GM23338 (cell line): ENCODE measurements at regions not wholly inside any gene's neighbourhood (a gene's known extent, or its start where the extent isn't known, plus 50 kb on each side); places are given as distances from the start of the nearest gene placed in this dataset.

Experiments
- ATAC-seq: fragments of 200-7000 bp; cut with Tn5 transposase; 3 replicates; pipeline ENCODE4 v1.9.1; 2020
- DNase-seq: peaks from one replicate; pipeline ENCODE4 v3.0.0-alpha.2; 2015; ENCODE audit warnings: low spot score
- H2AFZ ChIP-seq: fragments of 200-600 bp; sonication (generic); 2 replicates; pipeline ENCODE4 v1.8.0; 2016; ENCODE audit warnings: antibody characterized with exemption, mild to moderate bottlenecking, moderate library complexity
- H3F3A ChIP-seq: fragments of 200-600 bp; sonication (generic); replicated peaks from 2 replicates; pipeline ENCODE4 v1.8.0; 2017; ENCODE audit warnings: antibody characterized with exemption, mixed run types, low read depth
- H3K27ac ChIP-seq: fragments of 200-600 bp; sonication (generic); 2 replicates; pipeline ENCODE4 v1.6.1; 2016; ENCODE audit warnings: low read depth
- H3K27me3 ChIP-seq: fragments of 200-600 bp; sonication (generic); 2 replicates; pipeline ENCODE4 v1.8.0; 2016; ENCODE audit warnings: mild to moderate bottlenecking, mixed run types, moderate library complexity; ENCODE audit not compliant: insufficient read depth
- H3K36me3 ChIP-seq: fragments of 200-600 bp; sonication (generic); 2 replicates; pipeline ENCODE4 v1.8.0; 2016; ENCODE audit warnings: mild to moderate bottlenecking; ENCODE audit not compliant: insufficient read depth
- H3K4me1 ChIP-seq: fragments of 200-600 bp; sonication (generic); 2 replicates; pipeline ENCODE4 v1.8.0; 2016; ENCODE audit warnings: mild to moderate bottlenecking, moderate library complexity; ENCODE audit not compliant: insufficient read depth
- H3K4me2 ChIP-seq: fragments of 200-600 bp; sonication (generic); 2 replicates; pipeline ENCODE4 v1.7.1; 2017; ENCODE audit warnings: mixed run types
- H3K4me3 ChIP-seq: fragments of 200-600 bp; sonication (generic); 2 replicates; pipeline ENCODE4 v1.6.1; 2016; ENCODE audit warnings: mixed run types
- H3K79me2 ChIP-seq: fragments of 200-600 bp; sonication (generic); replicated peaks from 2 replicates; pipeline ENCODE4 v1.8.0; 2017; ENCODE audit warnings: mild to moderate bottlenecking; ENCODE audit not compliant: insufficient read depth
- H3K9me2 ChIP-seq: fragments of 200-600 bp; sonication (generic); 2 replicates; pipeline ENCODE4 v1.8.0; 2017; ENCODE audit not compliant: insufficient read depth
- H4K20me1 ChIP-seq: fragments of 200-600 bp; sonication (generic); replicated peaks from 2 replicates; pipeline ENCODE4 v1.8.0; 2017; ENCODE audit warnings: mild to moderate bottlenecking; ENCODE audit not compliant: insufficient read depth
- H3K27ac Mint-ChIP-seq: 2 replicates; pipeline ENCODE4 v1.8.0; 2020; ENCODE audit warnings: inconsistent platforms, mild to moderate bottlenecking, moderate library complexity, mixed read lengths
- H3K27me3 Mint-ChIP-seq: 3 replicates; pipeline ENCODE4 v1.8.0; 2022; ENCODE audit warnings: low read depth, mild to moderate bottlenecking, moderate library complexity, mixed read lengths, inconsistent platforms; ENCODE audit not compliant: insufficient read depth, poor library complexity
- H3K36me3 Mint-ChIP-seq: 3 replicates; pipeline ENCODE4 v1.8.0; 2021; ENCODE audit warnings: low read depth, mild to moderate bottlenecking, inconsistent platforms, moderate library complexity, mixed read lengths
- H3K4me1 Mint-ChIP-seq: 3 replicates; pipeline ENCODE4 v1.8.0; 2020; ENCODE audit warnings: mild to moderate bottlenecking, inconsistent platforms, mixed read lengths
- H3K4me3 Mint-ChIP-seq: 3 replicates; pipeline ENCODE4 v1.8.0; 2021; ENCODE audit warnings: moderate library complexity, mild to moderate bottlenecking, inconsistent platforms, mixed read lengths
- H3K9me3 Mint-ChIP-seq: 3 replicates; pipeline ENCODE4 v1.8.0; 2020; ENCODE audit warnings: moderate library complexity, mild to moderate bottlenecking, inconsistent platforms, mixed read lengths
- CREB1 ChIP-seq: fragments of 250-450 bp; sonication (Bioruptor Pico); IDR thresholded peaks from 2 replicates; pipeline ENCODE4 v1.5.0; 2020; ENCODE audit warnings: low read depth, mild to moderate bottlenecking, moderate library complexity
- EZH2 ChIP-seq: fragments of 200-600 bp; sonication (generic); IDR thresholded peaks from one replicate; pipeline ENCODE4 v1.8.0; 2017; ENCODE audit warnings: antibody characterized with exemption, mild to moderate bottlenecking, low read depth; ENCODE audit not compliant: unreplicated experiment
- EZH2phosphoT487 ChIP-seq: fragments of 200-600 bp; sonication (generic); IDR thresholded peaks from one replicate; pipeline ENCODE4 v1.8.1; 2018; ENCODE audit warnings: antibody characterized with exemption; ENCODE audit not compliant: unreplicated experiment
- NANOG ChIP-seq: IDR thresholded peaks from 2 replicates; pipeline ENCODE4 v1.6.1; 2016; ENCODE audit warnings: antibody characterized with exemption, borderline replicate concordance
- POLR2AphosphoS5 ChIP-seq: IDR thresholded peaks from 2 replicates; pipeline ENCODE4 v1.6.1; 2016; ENCODE audit warnings: antibody characterized with exemption, low read depth
- ZNF114 ChIP-seq: fragments of 250-450 bp; sonication (Bioruptor Pico); IDR thresholded peaks from 2 replicates; pipeline ENCODE4 v1.5.0; 2020; ENCODE audit warnings: mild to moderate bottlenecking, moderate library complexity
- ZNF331 ChIP-seq: fragments of 250-450 bp; sonication (Bioruptor Pico); IDR thresholded peaks from 2 replicates; pipeline ENCODE4 v1.5.0; 2020; ENCODE audit warnings: low read depth, mild to moderate bottlenecking, moderate library complexity
- TF ChIP-seq, protein P1 (sequence below): IDR thresholded peaks from 2 replicates; pipeline ENCODE4 v1.6.1; 2016; ENCODE audit warnings: antibody characterized with exemption
- TF ChIP-seq, protein P2 (sequence below): IDR thresholded peaks from one replicate; pipeline ENCODE4 v1.6.1; 2018; ENCODE audit warnings: antibody characterized with exemption; ENCODE audit not compliant: unreplicated experiment
- TF ChIP-seq, protein P3 (sequence below): fragments of 250-450 bp; sonication (Bioruptor Pico); IDR thresholded peaks from 2 replicates; pipeline ENCODE4 v1.5.0; 2020; ENCODE audit warnings: mild to moderate bottlenecking, moderate library complexity

DNA sequence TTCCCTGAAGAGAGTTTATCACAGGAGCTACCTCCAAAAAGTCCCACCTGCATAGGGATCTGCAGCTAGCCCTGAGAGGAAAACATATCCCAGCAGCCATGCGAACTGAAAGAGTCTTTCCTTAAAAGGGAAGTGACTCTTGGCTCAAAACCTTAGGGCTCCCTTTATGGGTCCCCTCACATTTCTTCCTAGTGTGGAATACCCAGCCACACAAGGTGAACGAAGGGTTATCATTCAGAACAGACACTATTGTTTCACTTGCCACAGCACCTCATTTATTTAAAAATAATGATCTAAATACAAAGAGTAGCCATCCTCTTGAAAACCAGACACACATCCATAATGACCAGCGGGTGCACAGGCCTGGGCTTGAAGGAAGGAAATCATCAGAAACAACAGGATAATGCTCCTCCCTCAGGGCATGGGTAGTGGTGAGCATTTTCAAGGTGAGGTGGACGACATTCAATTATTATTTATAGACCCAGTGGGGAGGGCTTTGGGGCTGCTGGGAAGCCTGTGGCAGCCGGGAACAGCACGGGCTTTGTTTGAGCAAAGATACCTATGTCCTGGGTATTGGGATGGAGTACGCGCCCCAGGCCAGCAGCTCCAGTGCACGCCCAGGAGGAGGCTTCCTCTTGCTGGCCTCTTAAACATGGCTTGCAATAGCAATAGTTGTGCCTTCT, 119.0 kb upstream of the ITGA6 start (continued):
- TF ChIP-seq, protein P1, sequence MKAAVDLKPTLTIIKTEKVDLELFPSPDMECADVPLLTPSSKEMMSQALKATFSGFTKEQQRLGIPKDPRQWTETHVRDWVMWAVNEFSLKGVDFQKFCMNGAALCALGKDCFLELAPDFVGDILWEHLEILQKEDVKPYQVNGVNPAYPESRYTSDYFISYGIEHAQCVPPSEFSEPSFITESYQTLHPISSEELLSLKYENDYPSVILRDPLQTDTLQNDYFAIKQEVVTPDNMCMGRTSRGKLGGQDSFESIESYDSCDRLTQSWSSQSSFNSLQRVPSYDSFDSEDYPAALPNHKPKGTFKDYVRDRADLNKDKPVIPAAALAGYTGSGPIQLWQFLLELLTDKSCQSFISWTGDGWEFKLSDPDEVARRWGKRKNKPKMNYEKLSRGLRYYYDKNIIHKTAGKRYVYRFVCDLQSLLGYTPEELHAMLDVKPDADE = no peak
- TF ChIP-seq ZNF114 (CRISPR knock-in tag) (no peak), NANOG (no peak), EZH2 (no peak), CREB1 (CRISPR knock-in tag) (no peak)
- TF ChIP-seq, protein P2, sequence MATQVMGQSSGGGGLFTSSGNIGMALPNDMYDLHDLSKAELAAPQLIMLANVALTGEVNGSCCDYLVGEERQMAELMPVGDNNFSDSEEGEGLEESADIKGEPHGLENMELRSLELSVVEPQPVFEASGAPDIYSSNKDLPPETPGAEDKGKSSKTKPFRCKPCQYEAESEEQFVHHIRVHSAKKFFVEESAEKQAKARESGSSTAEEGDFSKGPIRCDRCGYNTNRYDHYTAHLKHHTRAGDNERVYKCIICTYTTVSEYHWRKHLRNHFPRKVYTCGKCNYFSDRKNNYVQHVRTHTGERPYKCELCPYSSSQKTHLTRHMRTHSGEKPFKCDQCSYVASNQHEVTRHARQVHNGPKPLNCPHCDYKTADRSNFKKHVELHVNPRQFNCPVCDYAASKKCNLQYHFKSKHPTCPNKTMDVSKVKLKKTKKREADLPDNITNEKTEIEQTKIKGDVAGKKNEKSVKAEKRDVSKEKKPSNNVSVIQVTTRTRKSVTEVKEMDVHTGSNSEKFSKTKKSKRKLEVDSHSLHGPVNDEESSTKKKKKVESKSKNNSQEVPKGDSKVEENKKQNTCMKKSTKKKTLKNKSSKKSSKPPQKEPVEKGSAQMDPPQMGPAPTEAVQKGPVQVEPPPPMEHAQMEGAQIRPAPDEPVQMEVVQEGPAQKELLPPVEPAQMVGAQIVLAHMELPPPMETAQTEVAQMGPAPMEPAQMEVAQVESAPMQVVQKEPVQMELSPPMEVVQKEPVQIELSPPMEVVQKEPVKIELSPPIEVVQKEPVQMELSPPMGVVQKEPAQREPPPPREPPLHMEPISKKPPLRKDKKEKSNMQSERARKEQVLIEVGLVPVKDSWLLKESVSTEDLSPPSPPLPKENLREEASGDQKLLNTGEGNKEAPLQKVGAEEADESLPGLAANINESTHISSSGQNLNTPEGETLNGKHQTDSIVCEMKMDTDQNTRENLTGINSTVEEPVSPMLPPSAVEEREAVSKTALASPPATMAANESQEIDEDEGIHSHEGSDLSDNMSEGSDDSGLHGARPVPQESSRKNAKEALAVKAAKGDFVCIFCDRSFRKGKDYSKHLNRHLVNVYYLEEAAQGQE = no peak

DNA sequence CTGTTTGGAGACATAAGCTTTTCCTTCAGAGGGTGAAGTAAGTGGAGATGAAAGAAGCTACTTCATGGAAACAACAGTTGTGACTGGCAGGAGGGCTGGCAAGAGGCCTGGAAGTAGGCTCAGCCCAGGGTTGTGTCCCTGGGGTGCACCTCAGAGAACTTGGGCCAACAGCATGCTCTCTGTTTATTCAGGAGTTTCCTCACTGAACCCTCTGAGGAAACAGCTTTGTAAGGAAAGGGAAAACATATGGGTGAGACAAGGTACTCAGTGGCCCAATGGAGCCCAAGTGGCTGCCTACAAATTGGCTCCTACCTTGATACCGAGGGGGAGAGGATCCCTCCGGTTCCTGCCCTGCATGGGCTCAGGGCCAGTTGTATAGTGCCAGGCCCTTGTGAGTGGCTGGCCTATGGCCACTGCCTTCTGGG, 115.5 kb upstream of the ITGA6 start:
- Histone ChIP-seq H3K79me2 (no peaks in the 10 kb centered on the region), H3K4me3 (no peak overlapping the region), H4K20me1 (no peaks in the 10 kb centered on the region), H3K36me3 (no peaks in the 10 kb centered on the region), H3K27ac (no peak overlapping the region), H3F3A (no peaks in the 10 kb centered on the region), H3K4me2 (no peak overlapping the region), H3K27me3 (no peaks in the 10 kb centered on the region), H3K9me2 (peaks cover 9% of the 10 kb centered on the region; the same call in 1 of the 2 replicates), H3K4me1 (no peaks in the 10 kb centered on the region), H2AFZ (no peak overlapping the region)
- Mint-ChIP-seq H3K27ac (no peak overlapping the region), H3K27me3 (peaks cover 5% of the 10 kb centered on the region), H3K4me3 (no peak overlapping the region), H3K9me3 (peaks cover 5% of the 10 kb centered on the region; the same call in 2 of the 3 replicates), H3K36me3 (peaks cover 4% of the 10 kb centered on the region; the same call in 1 of the 3 replicates), H3K4me1 (no peaks in the 10 kb centered on the region; the same call in 2 of the 3 replicates)
- no peak for DNase-seq
- ATAC-seq = no peak
- TF ChIP-seq, protein P3, sequence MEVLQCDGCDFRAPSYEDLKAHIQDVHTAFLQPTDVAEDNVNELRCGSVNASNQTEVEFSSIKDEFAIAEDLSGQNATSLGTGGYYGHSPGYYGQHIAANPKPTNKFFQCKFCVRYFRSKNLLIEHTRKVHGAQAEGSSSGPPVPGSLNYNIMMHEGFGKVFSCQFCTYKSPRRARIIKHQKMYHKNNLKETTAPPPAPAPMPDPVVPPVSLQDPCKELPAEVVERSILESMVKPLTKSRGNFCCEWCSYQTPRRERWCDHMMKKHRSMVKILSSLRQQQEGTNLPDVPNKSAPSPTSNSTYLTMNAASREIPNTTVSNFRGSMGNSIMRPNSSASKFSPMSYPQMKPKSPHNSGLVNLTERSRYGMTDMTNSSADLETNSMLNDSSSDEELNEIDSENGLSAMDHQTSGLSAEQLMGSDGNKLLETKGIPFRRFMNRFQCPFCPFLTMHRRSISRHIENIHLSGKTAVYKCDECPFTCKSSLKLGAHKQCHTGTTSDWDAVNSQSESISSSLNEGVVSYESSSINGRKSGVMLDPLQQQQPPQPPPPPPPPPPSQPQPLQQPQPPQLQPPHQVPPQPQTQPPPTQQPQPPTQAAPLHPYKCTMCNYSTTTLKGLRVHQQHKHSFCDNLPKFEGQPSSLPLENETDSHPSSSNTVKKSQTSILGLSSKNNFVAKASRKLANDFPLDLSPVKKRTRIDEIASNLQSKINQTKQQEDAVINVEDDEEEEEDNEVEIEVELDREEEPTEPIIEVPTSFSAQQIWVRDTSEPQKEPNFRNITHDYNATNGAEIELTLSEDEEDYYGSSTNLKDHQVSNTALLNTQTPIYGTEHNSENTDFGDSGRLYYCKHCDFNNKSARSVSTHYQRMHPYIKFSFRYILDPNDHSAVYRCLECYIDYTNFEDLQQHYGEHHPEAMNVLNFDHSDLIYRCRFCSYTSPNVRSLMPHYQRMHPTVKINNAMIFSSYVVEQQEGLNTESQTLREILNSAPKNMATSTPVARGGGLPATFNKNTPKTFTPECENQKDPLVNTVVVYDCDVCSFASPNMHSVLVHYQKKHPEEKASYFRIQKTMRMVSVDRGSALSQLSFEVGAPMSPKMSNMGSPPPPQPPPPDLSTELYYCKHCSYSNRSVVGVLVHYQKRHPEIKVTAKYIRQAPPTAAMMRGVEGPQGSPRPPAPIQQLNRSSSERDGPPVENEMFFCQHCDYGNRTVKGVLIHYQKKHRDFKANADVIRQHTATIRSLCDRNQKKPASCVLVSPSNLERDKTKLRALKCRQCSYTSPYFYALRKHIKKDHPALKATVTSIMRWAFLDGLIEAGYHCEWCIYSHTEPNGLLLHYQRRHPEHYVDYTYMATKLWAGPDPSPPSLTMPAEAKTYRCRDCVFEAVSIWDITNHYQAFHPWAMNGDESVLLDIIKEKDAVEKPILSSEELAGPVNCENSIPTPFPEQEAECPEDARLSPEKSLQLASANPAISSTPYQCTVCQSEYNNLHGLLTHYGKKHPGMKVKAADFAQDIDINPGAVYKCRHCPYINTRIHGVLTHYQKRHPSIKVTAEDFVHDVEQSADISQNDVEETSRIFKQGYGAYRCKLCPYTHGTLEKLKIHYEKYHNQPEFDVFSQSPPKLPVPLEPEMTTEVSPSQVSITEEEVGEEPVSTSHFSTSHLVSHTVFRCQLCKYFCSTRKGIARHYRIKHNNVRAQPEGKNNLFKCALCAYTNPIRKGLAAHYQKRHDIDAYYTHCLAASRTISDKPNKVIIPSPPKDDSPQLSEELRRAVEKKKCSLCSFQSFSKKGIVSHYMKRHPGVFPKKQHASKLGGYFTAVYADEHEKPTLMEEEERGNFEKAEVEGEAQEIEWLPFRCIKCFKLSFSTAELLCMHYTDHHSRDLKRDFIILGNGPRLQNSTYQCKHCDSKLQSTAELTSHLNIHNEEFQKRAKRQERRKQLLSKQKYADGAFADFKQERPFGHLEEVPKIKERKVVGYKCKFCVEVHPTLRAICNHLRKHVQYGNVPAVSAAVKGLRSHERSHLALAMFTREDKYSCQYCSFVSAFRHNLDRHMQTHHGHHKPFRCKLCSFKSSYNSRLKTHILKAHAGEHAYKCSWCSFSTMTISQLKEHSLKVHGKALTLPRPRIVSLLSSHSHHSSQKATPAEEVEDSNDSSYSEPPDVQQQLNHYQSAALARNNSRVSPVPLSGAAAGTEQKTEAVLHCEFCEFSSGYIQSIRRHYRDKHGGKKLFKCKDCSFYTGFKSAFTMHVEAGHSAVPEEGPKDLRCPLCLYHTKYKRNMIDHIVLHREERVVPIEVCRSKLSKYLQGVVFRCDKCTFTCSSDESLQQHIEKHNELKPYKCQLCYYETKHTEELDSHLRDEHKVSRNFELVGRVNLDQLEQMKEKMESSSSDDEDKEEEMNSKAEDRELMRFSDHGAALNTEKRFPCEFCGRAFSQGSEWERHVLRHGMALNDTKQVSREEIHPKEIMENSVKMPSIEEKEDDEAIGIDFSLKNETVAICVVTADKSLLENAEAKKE (CRISPR knock-in tag) = no peak
- TF ChIP-seq POLR2AphosphoS5 (no peak), NANOG (no peak), CREB1 (CRISPR knock-in tag) (no peak), ZNF331 (CRISPR knock-in tag) (no peak), ZNF114 (CRISPR knock-in tag) (no peak), EZH2phosphoT487 (no peak)
- TF ChIP-seq, protein P1 = no peak
